ENCODE measurements at regions not wholly inside any gene's neighbourhood (a gene's known extent, or its start where the extent isn't known, plus 50 kb on each side); places are given as distances from the start of the nearest gene placed in this dataset.

- Histone ChIP-seq H4K91ac (ENCODE audit: insufficient read length, low read depth, low read length) (no peak overlapping the region), H4K5ac (ENCODE audit: insufficient read length, low read depth, low read length) (no peak overlapping the region), H3K79me1 (ENCODE audit: insufficient read depth, low read depth, low read length, poor library complexity, severe bottlenecking) (no peaks in the 10 kb centered on the region), H2BK120ac (ENCODE audit: low read depth, low read length, poor library complexity, severe bottlenecking) (no peak overlapping the region), H2BK12ac (ENCODE audit: insufficient read length, low read depth, low read length) (no peak overlapping the region), H2AFZ (ENCODE audit: low read length) (no peak overlapping the region), H2BK15ac (ENCODE audit: low read depth, low read length) (no peak overlapping the region), H3K79me2 (ENCODE audit: insufficient read depth, low read length) (no peaks in the 10 kb centered on the region), H3K23me2 (ENCODE audit: insufficient read length, low read depth, low read length, poor library complexity, severe bottlenecking) (no peaks in the 10 kb centered on the region), H3K14ac (ENCODE audit: insufficient read depth, low read length) (no peak overlapping the region), H3T11ph (ENCODE audit: low read length) (no peak overlapping the region), H3K4ac (ENCODE audit: low read depth, low read length) (no peak overlapping the region), H2BK5ac (ENCODE audit: insufficient read length, low read length) (no peak overlapping the region), H2BK20ac (ENCODE audit: low read depth, low read length, poor library complexity, severe bottlenecking) (no peak overlapping the region), H3K9ac (ENCODE audit: extremely low read depth, insufficient read length, low read length) (no peak overlapping the region), H4K8ac (replicated peaks; ENCODE audit: insufficient read length, low read depth, low read length) (no peak overlapping the region), H4K20me1 (ENCODE audit: control insufficient read depth, insufficient read depth, insufficient read length) (no peaks in the 10 kb centered on the region), H2AK5ac (ENCODE audit: insufficient read length, low read length) (no peak overlapping the region), H3K18ac (ENCODE audit: insufficient read length, low read depth, low read length) (no peak overlapping the region), H3K23ac (ENCODE audit: insufficient read length, low read depth, low read length) (no peak overlapping the region), H3K27ac (ENCODE audit: insufficient read length, low read depth, low read length) (no peak overlapping the region), H3K4me1 (ENCODE audit: insufficient read depth, low read length) (peaks cover 3% of the 10 kb centered on the region; the same call in 1 of the 2 replicates), H3K27me3 (ENCODE audit: insufficient read depth, low read length) (no peaks in the 10 kb centered on the region), H3K9me3 (ENCODE audit: control insufficient read depth, low read depth, low read length) (no peaks in the 10 kb centered on the region), H3K4me2 (ENCODE audit: insufficient read depth, insufficient read length, low read length) (no peak overlapping the region), H3K56ac (ENCODE audit: insufficient read length, low read depth, low read length) (no peak overlapping the region)
- Mint-ChIP-seq H3K27me3 (ENCODE audit: low read depth) (peaks cover 18% of the 10 kb centered on the region), H3K4me1 (peaks cover 5 to 10% of the 10 kb centered on the region in 2 experiments), H3K27ac (no peak overlapping the region), H3K36me3 (ENCODE audit: insufficient read depth in 1 of 3, low read depth in 3 of 3) (no peaks in the 10 kb centered on the region; a peak in 2 of 7 replicates), H3K4me3 (no peak overlapping the region), H3K9me3 (no peaks in the 10 kb centered on the region)
- no peak for DNase-seq
- TF ChIP-seq CTCF (conservative IDR thresholded peaks at IDR 0.05), result no peak
- WGBS (ENCODE audit: extremely low coverage, insufficient read length, low lambda C conversion rate), result no CpG with 5 or more reads among the region's 10 CpGs
Observed at GRCh38 chr11:69884286-69884685, 65.1 kb upstream of the FGF3 start.
